B cell (primary cell): ENCODE measurements at regions not wholly inside any gene's neighbourhood (a gene's known extent, or its start where the extent isn't known, plus 50 kb on each side); places are given as distances from the start of the nearest gene placed in this dataset.
"Not testable (repeated sequence)": the region's sequence is repeated elsewhere in the genome, so short reads cannot be mapped to it uniquely, and the experiment has no call there.

Experiments used
- ATAC-seq: fragments of 200-7000 bp; cut with Tn5 transposase; one replicate; pipeline ENCODE4 v1.10.0; 2021; ENCODE audit warnings: low read depth, mild to moderate bottlenecking, moderate number of reproducible peaks, moderate library complexity
- CTCF ChIA-PET: fragments of 350-600 bp; sonication (Branson Sonifier 250); formaldehyde crosslinking; loops from one replicate; lab custom pipeline; 2021; ENCODE audit warnings: antibody characterized with exemption, inconsistent platforms; lab: Charles Lee
- POLR2A ChIA-PET: fragments of 350-600 bp; sonication (Branson Sonifier 250); formaldehyde crosslinking; loops from one replicate; lab custom pipeline; 2021; ENCODE audit warnings: antibody characterized with exemption; lab: Charles Lee
- DNase-seq: peaks from one replicate; pipeline ENCODE4 v3.0.0; 2013
- H2AFZ ChIP-seq: 2 replicates; pipeline ENCODE4 v1.6.1; 2012; ENCODE audit warnings: mild to moderate bottlenecking, low read depth, low read length; ENCODE audit not compliant: insufficient read depth, poor library complexity, severe bottlenecking
- H3K27ac ChIP-seq, 2 donors: 1 replicate in 1 of 2; 2 replicates in 1 of 2; pipeline ENCODE4 v1.5.1; 2012 to 2013; ENCODE audit warnings: low read length in 2 of 2, mild to moderate bottlenecking in 2 of 2, moderate library complexity in 1 of 2
- H3K27me3 ChIP-seq, 4 experiments: fragments of 200-600 bp in 1 of 4; sonication (generic) in 1 of 4; replicated peaks in 1 of 4; 1 replicate in 2 of 4; 2 replicates in 2 of 4; pipeline versions ENCODE4 v1.6.1 to v1.7.0; 2013 to 2016; ENCODE audit warnings: low read length in 3 of 4, mild to moderate bottlenecking in 2 of 4, mixed read lengths in 1 of 4, moderate library complexity in 1 of 4; ENCODE audit not compliant: insufficient read depth in 4 of 4, control insufficient read depth in 3 of 4; ENCODE audit errors: control extremely low read depth in 1 of 4
- H3K36me3 ChIP-seq, 2 experiments: replicated peaks in 1 of 2; 1 replicate in 1 of 2; 2 replicates in 1 of 2; pipeline versions ENCODE4 v1.6.1 to v1.7.1; 2013; ENCODE audit warnings: low read length in 1 of 2; ENCODE audit not compliant: insufficient read depth in 2 of 2, control insufficient read depth in 1 of 2; ENCODE audit errors: control extremely low read depth in 1 of 2, extremely low read depth in 1 of 2
- H3K4me1 ChIP-seq, 2 donors: fragments of 200-600 bp in 1 of 2; sonication (generic) in 1 of 2; 1 replicate in 1 of 2; 2 replicates in 1 of 2; pipeline versions ENCODE4 v1.5.1 to v1.6.1; 2013 to 2017; ENCODE audit warnings: low read length in 2 of 2; ENCODE audit not compliant: control insufficient read depth in 2 of 2, insufficient read depth in 2 of 2
- H3K4me2 ChIP-seq: replicated peaks from 2 replicates; pipeline ENCODE3; 2012; ENCODE audit warnings: mild to moderate bottlenecking, low read depth, low read length; ENCODE audit not compliant: poor library complexity, severe bottlenecking
- H3K4me3 ChIP-seq, 5 experiments: fragments of 200-600 bp in 1 of 5; sonication (generic) in 1 of 5; 1 replicate in 3 of 5; 2 replicates in 2 of 5; pipeline versions ENCODE4 v1.5.1 to v1.7.0; 2011 to 2016; ENCODE audit warnings: low read length in 4 of 5, mild to moderate bottlenecking in 4 of 5, low read depth in 2 of 5, control low read depth in 1 of 5, moderate library complexity in 1 of 5; ENCODE audit not compliant: insufficient read depth in 1 of 5; ENCODE audit errors: control extremely low read depth in 1 of 5, extremely low read depth in 1 of 5
- H3K79me2 ChIP-seq: fragments of 200-600 bp; sonication (generic); one replicate; pipeline ENCODE4 v1.6.0; 2016; ENCODE audit warnings: low read length; ENCODE audit not compliant: control insufficient read depth, insufficient read depth
- H3K9ac ChIP-seq: fragments of 200-600 bp; sonication (generic); 2 replicates; pipeline ENCODE4 v1.6.1; 2017; ENCODE audit warnings: mild to moderate bottlenecking, low read length, moderate library complexity
- H3K9me3 ChIP-seq, 3 donors: one replicate each; pipeline versions ENCODE4 v1.6.1 to v1.7.1; 2013; ENCODE audit warnings: low read length in 2 of 3; ENCODE audit not compliant: control insufficient read depth in 2 of 3, insufficient read depth in 1 of 3; ENCODE audit errors: control extremely low read depth in 1 of 3
- H4K20me1 ChIP-seq: 2 replicates; pipeline ENCODE4 v1.6.0; 2012; ENCODE audit warnings: mild to moderate bottlenecking, low read length; ENCODE audit not compliant: insufficient read depth, control insufficient read depth, poor library complexity, severe bottlenecking
- H3K27ac Mint-ChIP-seq: one replicate; pipeline ENCODE4 v1.8.0; 2021; ENCODE audit warnings: mixed read lengths
- H3K27me3 Mint-ChIP-seq: one replicate; pipeline ENCODE4 v1.8.0; 2021; ENCODE audit warnings: mixed read lengths
- H3K4me1 Mint-ChIP-seq: one replicate; pipeline ENCODE4 v1.8.0; 2021; ENCODE audit warnings: mixed read lengths
- H3K4me3 Mint-ChIP-seq: one replicate; pipeline ENCODE4 v1.8.0; 2021; ENCODE audit warnings: mixed read lengths
- H3K9me3 Mint-ChIP-seq: one replicate; pipeline ENCODE4 v1.8.0; 2022; ENCODE audit warnings: mixed read lengths; ENCODE audit not compliant: insufficient read depth
- EZH2 ChIP-seq: IDR thresholded peaks from 2 replicates; pipeline ENCODE4 v1.6.1; 2012; ENCODE audit warnings: borderline replicate concordance, low read depth, mild to moderate bottlenecking, moderate library complexity, low read length; ENCODE audit not compliant: insufficient read depth, poor library complexity, severe bottlenecking
- WGBS: methylation state at CpG from one replicate; pipeline ENCODE4 v1.1.5; 2013; ENCODE audit warnings: missing lambda C conversion rate; ENCODE audit not compliant: insufficient coverage; 5-methylcytosine and 5-hydroxymethylcytosine counted together
- intact Hi-C: fragments of 100-400 bp; cut with micrococcal nuclease; formaldehyde crosslinking; loops from one replicate; pipeline ENCODE4 v1.10.0; 2022
- TF ChIP-seq, protein P1 (sequence below): fragments of 200-600 bp; IDR thresholded peaks from one replicate; pipeline ENCODE4 v1.8.0; 2022; ENCODE audit warnings: antibody characterized with exemption, mild to moderate bottlenecking

DNA sequence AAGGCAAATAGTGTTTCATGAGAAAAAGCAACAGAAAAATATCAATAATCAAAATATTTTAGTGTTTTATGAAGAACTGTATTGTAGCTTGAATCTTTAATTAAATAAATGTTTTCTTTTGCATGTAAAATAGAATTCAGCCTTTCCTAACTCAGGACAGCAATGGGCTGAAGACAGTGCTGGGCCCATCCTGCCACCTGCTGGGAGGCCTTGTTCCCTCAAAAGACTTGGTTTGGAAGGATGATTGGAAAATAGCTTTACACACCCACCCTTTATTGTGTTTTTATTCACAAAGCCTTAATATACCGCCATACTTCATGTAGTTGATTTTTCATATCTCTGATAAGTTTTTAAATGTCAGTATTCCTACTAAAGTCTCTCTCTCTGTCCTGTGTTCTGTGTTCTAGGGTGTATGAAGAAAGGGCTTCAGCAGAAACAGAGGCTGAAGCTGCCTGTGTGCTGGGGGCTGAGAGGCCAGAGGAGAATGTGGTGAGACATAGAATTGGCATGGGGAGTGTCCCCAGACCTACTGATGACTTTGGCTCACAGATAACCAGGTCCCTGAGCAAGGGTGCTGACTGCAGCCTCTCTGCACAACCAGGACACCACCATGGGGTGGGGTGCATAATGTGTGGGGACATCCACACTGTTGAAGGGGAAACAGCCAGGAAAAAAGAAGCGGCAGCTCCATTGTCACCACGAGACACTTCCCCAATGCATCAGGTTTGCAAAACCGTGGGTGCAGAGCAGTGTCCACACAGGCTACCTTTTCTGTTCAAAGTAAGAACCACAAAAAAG is 286.0 kb upstream of the WSB1 start:
- intact Hi-C loops, H3K36me3 ChIP-seq, H4K20me1 ChIP-seq, H2AFZ ChIP-seq, H3K27me3 ChIP-seq, H3K79me2 ChIP-seq, H3K4me2 ChIP-seq, H3K4me3 Mint-ChIP-seq, H3K9ac ChIP-seq, H3K27ac Mint-ChIP-seq, POLR2A ChIA-PET, H3K9me3 Mint-ChIP-seq, DNase-seq, H3K4me3 ChIP-seq, H3K4me1 ChIP-seq, ATAC-seq, CTCF ChIA-PET, H3K27me3 Mint-ChIP-seq, H3K4me1 Mint-ChIP-seq, H3K27ac ChIP-seq: not testable (repeated sequence)
- peaks cover 0 to 11% (median 2%) of the 10 kb centered on the region in 3 donors for H3K9me3 ChIP-seq
- 84% methylated on average over 3 of the region's 4 CpGs for WGBS

DNA sequence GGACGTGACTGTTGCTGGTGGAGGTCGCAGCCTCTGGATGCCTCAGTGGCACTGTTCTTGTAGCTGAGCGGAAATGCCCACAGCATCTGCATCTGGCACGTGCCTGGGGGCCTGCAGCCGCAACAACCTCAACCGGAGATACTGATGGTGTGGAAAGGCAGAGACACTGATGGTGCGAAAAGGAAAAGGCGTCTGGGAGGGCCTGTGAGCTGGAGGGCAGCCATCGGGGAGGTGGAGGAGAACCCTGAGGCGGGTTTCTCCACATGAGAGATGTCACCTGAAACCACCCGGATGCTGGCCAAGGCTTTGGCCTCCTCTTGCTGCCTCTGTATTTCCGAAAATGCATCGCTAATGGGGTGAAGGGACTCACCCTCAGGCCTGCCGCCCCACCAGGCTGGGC is 284.8 kb upstream of the WSB1 start:
- no peaks in the 10 kb centered on the region for H3K9me3 Mint-ChIP-seq
- H3K9ac ChIP-seq, result no peak overlapping the region
- no peak overlapping the region for H3K4me2 ChIP-seq
- TF ChIP-seq, protein P1, sequence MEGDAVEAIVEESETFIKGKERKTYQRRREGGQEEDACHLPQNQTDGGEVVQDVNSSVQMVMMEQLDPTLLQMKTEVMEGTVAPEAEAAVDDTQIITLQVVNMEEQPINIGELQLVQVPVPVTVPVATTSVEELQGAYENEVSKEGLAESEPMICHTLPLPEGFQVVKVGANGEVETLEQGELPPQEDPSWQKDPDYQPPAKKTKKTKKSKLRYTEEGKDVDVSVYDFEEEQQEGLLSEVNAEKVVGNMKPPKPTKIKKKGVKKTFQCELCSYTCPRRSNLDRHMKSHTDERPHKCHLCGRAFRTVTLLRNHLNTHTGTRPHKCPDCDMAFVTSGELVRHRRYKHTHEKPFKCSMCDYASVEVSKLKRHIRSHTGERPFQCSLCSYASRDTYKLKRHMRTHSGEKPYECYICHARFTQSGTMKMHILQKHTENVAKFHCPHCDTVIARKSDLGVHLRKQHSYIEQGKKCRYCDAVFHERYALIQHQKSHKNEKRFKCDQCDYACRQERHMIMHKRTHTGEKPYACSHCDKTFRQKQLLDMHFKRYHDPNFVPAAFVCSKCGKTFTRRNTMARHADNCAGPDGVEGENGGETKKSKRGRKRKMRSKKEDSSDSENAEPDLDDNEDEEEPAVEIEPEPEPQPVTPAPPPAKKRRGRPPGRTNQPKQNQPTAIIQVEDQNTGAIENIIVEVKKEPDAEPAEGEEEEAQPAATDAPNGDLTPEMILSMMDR, result no peak
- no peak for TF ChIP-seq EZH2
- ATAC-seq (no peak), DNase-seq (no peak)
- H3K36me3 ChIP-seq, result no peaks in the 10 kb centered on the region
- intact Hi-C loops, result no loop called here
- 93% methylated on average over 11 of the region's 14 CpGs for WGBS
- H3K9me3 ChIP-seq, result peaks cover 0 to 11% (median 2%) of the 10 kb centered on the region in 3 donors
- H3K27me3 Mint-ChIP-seq, result no peaks in the 10 kb centered on the region
- no peak overlapping the region for H3K4me3 ChIP-seq
- H3K27ac ChIP-seq, result no peak overlapping the region
- H2AFZ ChIP-seq, result no peak overlapping the region
- H3K4me3 Mint-ChIP-seq, result no peak overlapping the region
- H3K4me1 ChIP-seq, result no peaks in the 10 kb centered on the region
- no peaks in the 10 kb centered on the region for H4K20me1 ChIP-seq
- CTCF ChIA-PET, result no interaction called here
- no peaks in the 10 kb centered on the region for H3K79me2 ChIP-seq
- no peaks in the 10 kb centered on the region for H3K27me3 ChIP-seq
- no peaks in the 10 kb centered on the region for H3K4me1 Mint-ChIP-seq
- no peak overlapping the region for H3K27ac Mint-ChIP-seq
- POLR2A ChIA-PET, result no interaction called here

DNA sequence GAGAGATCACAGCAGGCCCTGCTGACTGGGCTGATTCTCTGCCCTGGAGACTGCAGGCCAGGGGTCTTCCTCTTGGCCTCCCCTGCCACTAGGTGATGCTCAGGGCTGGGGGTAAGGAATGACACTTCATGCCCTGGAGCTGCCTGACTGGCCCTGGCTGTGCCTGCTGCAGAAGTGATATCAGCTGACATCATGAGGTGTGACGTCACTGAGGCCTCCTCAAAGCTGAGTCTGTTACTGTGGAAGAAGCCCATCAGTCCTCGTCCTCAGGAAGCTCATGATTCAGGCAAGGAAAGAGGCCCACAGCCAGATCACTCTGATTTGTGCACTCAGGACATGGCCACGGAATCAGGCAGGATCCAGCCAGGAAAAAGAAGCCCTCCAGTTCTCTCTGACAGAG is 283.8 kb upstream of the WSB1 start:
- intact Hi-C loops, H3K27me3 Mint-ChIP-seq, H3K27ac ChIP-seq, ATAC-seq, H3K4me3 ChIP-seq, POLR2A ChIA-PET, H3K79me2 ChIP-seq, H3K4me3 Mint-ChIP-seq, CTCF ChIA-PET, H3K27me3 ChIP-seq, H3K4me1 ChIP-seq, H3K9ac ChIP-seq, DNase-seq, H2AFZ ChIP-seq, H3K36me3 ChIP-seq, H4K20me1 ChIP-seq, H3K4me1 Mint-ChIP-seq, H3K9me3 Mint-ChIP-seq, H3K27ac Mint-ChIP-seq, H3K4me2 ChIP-seq: not testable (repeated sequence)
- peaks cover 0 to 11% (median 2%) of the 10 kb centered on the region in 3 donors for H3K9me3 ChIP-seq
- WGBS, result 52% methylated on average over 3 of the region's 3 CpGs
